Keratinocyte (primary cell): ENCODE measurements at regions not wholly inside any gene's neighbourhood (a gene's known extent, or its start where the extent isn't known, plus 50 kb on each side); places are given as distances from the start of the nearest gene placed in this dataset.

Source experiments
- DNase-seq: peaks from one replicate; pipeline ENCODE4 v3.0.0-alpha.2; 2011; ENCODE audit warnings: low read depth, missing footprints, low spot score
- FAIRE-seq: peaks from 2 replicates; lab custom pipeline; 2011; peaks lifted over from hg19 to GRCh38; lab: Jason Lieb, UNC
- H2AFZ ChIP-seq: 2 replicates; pipeline ENCODE4 v1.6.0; 2012; ENCODE audit warnings: low read length, control low read depth, inconsistent platforms; ENCODE audit not compliant: control insufficient read depth
- H3K27ac ChIP-seq: 2 replicates; pipeline ENCODE4 v1.5.1; 2011; ENCODE audit warnings: low read length; ENCODE audit not compliant: control insufficient read depth, insufficient read depth
- H3K27me3 ChIP-seq: 3 replicates; pipeline ENCODE4 v1.6.0; 2011; ENCODE audit warnings: low read length; ENCODE audit not compliant: control insufficient read depth, insufficient read depth; ENCODE audit errors: extremely low read depth
- H3K36me3 ChIP-seq, 2 experiments: 2 replicates in 1 of 2; 3 replicates in 1 of 2; pipeline ENCODE4 v1.5.1; 2011; ENCODE audit warnings: low read length in 2 of 2, mild to moderate bottlenecking in 1 of 2; ENCODE audit not compliant: control insufficient read depth in 2 of 2, insufficient read depth in 2 of 2; ENCODE audit errors: extremely low read depth in 1 of 2
- H3K4me1 ChIP-seq: 3 replicates; pipeline ENCODE4 v1.5.1; 2011; ENCODE audit warnings: low read length; ENCODE audit not compliant: control insufficient read depth, insufficient read depth; ENCODE audit errors: extremely low read depth
- H3K4me2 ChIP-seq: 3 replicates; pipeline ENCODE4 v1.6.0; 2011; ENCODE audit warnings: low read depth, low read length; ENCODE audit not compliant: control insufficient read depth, insufficient read depth; ENCODE audit errors: extremely low read depth
- H3K4me3 ChIP-seq, 3 experiments: fragments of 200-600 bp in 1 of 3; sonication (generic) in 1 of 3; 2 replicates in 2 of 3; 3 replicates in 1 of 3; pipeline ENCODE4 v1.5.1; 2011 to 2016; ENCODE audit warnings: low read length in 3 of 3, mild to moderate bottlenecking in 3 of 3, control low read depth in 2 of 3, inconsistent platforms in 1 of 3, low read depth in 1 of 3, mixed read lengths in 1 of 3, mixed run types in 1 of 3, moderate library complexity in 1 of 3; ENCODE audit not compliant: control insufficient read depth in 2 of 3, insufficient read depth in 2 of 3; ENCODE audit errors: extremely low read depth in 1 of 3
- H3K79me2 ChIP-seq: 2 replicates; pipeline ENCODE4 v1.6.0; 2012; ENCODE audit warnings: low read length; ENCODE audit not compliant: control insufficient read depth, insufficient read depth
- H3K9ac ChIP-seq: 3 replicates; pipeline ENCODE4 v1.6.0; 2011; ENCODE audit warnings: low read length; ENCODE audit not compliant: control insufficient read depth, insufficient read depth; ENCODE audit errors: extremely low read depth
- H3K9me1 ChIP-seq: 3 replicates; pipeline ENCODE4 v1.6.0; 2011; ENCODE audit warnings: low read length; ENCODE audit not compliant: control insufficient read depth, insufficient read depth; ENCODE audit errors: extremely low read depth
- H3K9me3 ChIP-seq: 2 replicates; pipeline ENCODE4 v1.5.1; 2012; ENCODE audit warnings: low read depth, low read length; ENCODE audit not compliant: control insufficient read depth
- H4K20me1 ChIP-seq: 3 replicates; pipeline ENCODE4 v1.6.0; 2011; ENCODE audit warnings: low read length; ENCODE audit not compliant: control insufficient read depth, insufficient read depth; ENCODE audit errors: extremely low read depth
- CTCF ChIP-seq, 3 experiments: IDR thresholded peaks in 1 of 3; conservative IDR thresholded peaks in 1 of 3; optimal IDR thresholded peaks in 1 of 3; 2 replicates in 2 of 3; 3 replicates in 1 of 3; pipeline versions ENCODE3 to v1.5.1; 2011; ENCODE audit warnings: low read length in 3 of 3, mild to moderate bottlenecking in 3 of 3, moderate library complexity in 2 of 3, control low read depth in 1 of 3, inconsistent platforms in 1 of 3; ENCODE audit not compliant: insufficient read depth in 2 of 3; ENCODE audit errors: extremely low read depth in 1 of 3
- EZH2 ChIP-seq: IDR thresholded peaks from one replicate; pipeline ENCODE4 v1.6.1; 2012; ENCODE audit warnings: inconsistent platforms, mild to moderate bottlenecking, low read length, moderate library complexity
- dilution Hi-C: fragments of 300-500 bp; cut with MboI; formaldehyde crosslinking; loops from one replicate; pipeline ENCODE4 v1.7.0; 2020; ENCODE audit warnings: low sequenced_read_pairs; ENCODE audit not compliant: extremely low pct_ligation_motif_present

- H3K27me3 ChIP-seq = no peaks in the 10 kb centered on the region
- DNase-seq (no peak), FAIRE-seq (no peak)
- H3K79me2 ChIP-seq = no peaks in the 10 kb centered on the region
- no peaks in the 10 kb centered on the region for H3K36me3 ChIP-seq
- no peak overlapping the region for H3K27ac ChIP-seq
- dilution Hi-C loops = no loop called here
- no peaks in the 10 kb centered on the region for H3K9me1 ChIP-seq
- H3K4me3 ChIP-seq = no peak overlapping the region
- no peaks in the 10 kb centered on the region for H3K4me1 ChIP-seq
- no peak overlapping the region for H3K9ac ChIP-seq
- H2AFZ ChIP-seq = no peak overlapping the region
- TF ChIP-seq EZH2 (no peak), CTCF (optimal IDR thresholded peaks at IDR 0.05 in 1 of 3, IDR thresholded peaks at IDR 0.05 in 1 of 3, conservative IDR thresholded peaks at IDR 0.05 in 1 of 3; ENCODE audit: extremely low read depth in 1 of 3, insufficient read depth in 2 of 3, low read length in 3 of 3) (no peak)
- no peaks in the 10 kb centered on the region for H3K9me3 ChIP-seq
- H3K4me2 ChIP-seq = no peak overlapping the region
- no peaks in the 10 kb centered on the region for H4K20me1 ChIP-seq
These were observed 221.0 kb downstream of the EMP1 start for GRCh38 chr12:13417516-13417915.

- Histone ChIP-seq H3K27ac (no peak overlapping the region), H3K4me2 (no peak overlapping the region), H4K20me1 (no peaks in the 10 kb centered on the region), H2AFZ (no peak overlapping the region), H3K79me2 (no peaks in the 10 kb centered on the region), H3K4me1 (no peaks in the 10 kb centered on the region), H3K9ac (no peak overlapping the region), H3K9me1 (no peaks in the 10 kb centered on the region), H3K27me3 (no peaks in the 10 kb centered on the region), H3K36me3 (no peaks in the 10 kb centered on the region), H3K9me3 (no peaks in the 10 kb centered on the region), H3K4me3 (no peak overlapping the region)
- FAIRE-seq (no peak), DNase-seq (no peak)
- no peak for TF ChIP-seq CTCF (optimal IDR thresholded peaks at IDR 0.05 in 1 of 3, IDR thresholded peaks at IDR 0.05 in 1 of 3, conservative IDR thresholded peaks at IDR 0.05 in 1 of 3; ENCODE audit: extremely low read depth in 1 of 3, insufficient read depth in 2 of 3, low read length in 3 of 3)
- TF ChIP-seq EZH2 = no peak
- dilution Hi-C loops = no loop called here
These were observed 214.8 kb downstream of the EMP1 start for GRCh38 chr12:13411287-13411686.
